ENCODE measurements at regions not wholly inside any gene's neighbourhood (a gene's known extent, or its start where the extent isn't known, plus 50 kb on each side); places are given as distances from the start of the nearest gene placed in this dataset.

DNA sequence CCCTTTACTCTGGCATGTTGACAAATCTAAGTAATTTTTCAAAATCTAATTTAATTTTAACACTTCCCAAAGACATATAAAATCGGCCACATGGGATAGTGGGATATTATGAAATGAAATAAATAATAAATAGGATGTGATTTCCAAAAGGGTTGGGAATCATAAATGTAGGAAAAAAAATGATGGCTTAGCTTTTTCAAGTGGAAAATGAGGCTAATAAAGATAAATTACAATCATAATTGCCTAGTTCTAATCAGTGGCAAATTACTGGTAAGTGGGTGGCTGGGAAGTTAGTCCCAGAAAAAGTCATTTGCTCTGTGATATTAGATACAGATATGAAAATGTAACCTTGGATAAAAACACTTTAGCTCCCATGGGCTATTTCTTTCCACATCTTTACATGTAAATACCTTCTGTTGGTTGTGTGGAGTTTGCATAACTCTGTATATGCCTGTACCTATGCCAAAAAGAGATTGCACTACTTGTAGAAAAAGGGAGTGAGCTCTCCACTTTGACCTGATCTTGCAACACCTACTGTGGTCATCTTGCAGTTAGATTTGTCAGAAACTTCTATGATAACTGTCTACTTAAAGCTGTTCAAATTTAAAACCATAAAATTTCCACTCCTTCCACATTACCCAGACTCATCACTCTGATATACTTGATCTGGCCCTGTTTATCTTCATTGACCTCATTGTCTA is 284.6 kb upstream of the KAZN start:
- H3K9me3 Mint-ChIP-seq, result peaks cover 0 to 7% (median 0%) of the 10 kb centered on the region in 3 donors
- WGBS (ENCODE audit: insufficient coverage), result no CpG with 5 or more reads among the region's 1 CpG
- H3K4me3 ChIP-seq (ENCODE audit: control insufficient read depth in 1 of 2, extremely low read depth in 1 of 2, low read length in 1 of 2), result no peak overlapping the region
- no peaks in the 10 kb centered on the region for H3K9me3 ChIP-seq
- no peak overlapping the region for H3K27ac ChIP-seq (ENCODE audit: low read length)
- H3K4me1 ChIP-seq (ENCODE audit: control insufficient read depth in 1 of 2, extremely low read depth in 1 of 2, insufficient read depth in 2 of 2, low read length in 2 of 2), result no peaks in the 10 kb centered on the region
- ChIA-PET POLR2A (no interaction called here), CTCF (no interaction called here)
- no peak overlapping the region for H3K4me3 Mint-ChIP-seq
- peaks cover 4% of the 10 kb centered on the region in 2 donors for H3K27me3 Mint-ChIP-seq
- H3K27me3 ChIP-seq (replicated peaks in 1 of 2; ENCODE audit: control insufficient read depth in 2 of 2, extremely low read depth in 1 of 2, insufficient read depth in 2 of 2, low read length in 1 of 2), result no peaks in the 10 kb centered on the region
- no peak overlapping the region for H3K27ac Mint-ChIP-seq
- ATAC-seq (replicated peaks in 1 of 4) (no peak), DNase-seq (no peak)
- H3K4me1 Mint-ChIP-seq, result no peaks in the 10 kb centered on the region
- no peaks in the 10 kb centered on the region for H3K36me3 ChIP-seq (ENCODE audit: control insufficient read depth in 2 of 2, extremely low read depth in 1 of 2, insufficient read depth in 1 of 2, low read length in 1 of 2)
- H3K36me3 Mint-ChIP-seq, result no peaks in the 10 kb centered on the region

DNA sequence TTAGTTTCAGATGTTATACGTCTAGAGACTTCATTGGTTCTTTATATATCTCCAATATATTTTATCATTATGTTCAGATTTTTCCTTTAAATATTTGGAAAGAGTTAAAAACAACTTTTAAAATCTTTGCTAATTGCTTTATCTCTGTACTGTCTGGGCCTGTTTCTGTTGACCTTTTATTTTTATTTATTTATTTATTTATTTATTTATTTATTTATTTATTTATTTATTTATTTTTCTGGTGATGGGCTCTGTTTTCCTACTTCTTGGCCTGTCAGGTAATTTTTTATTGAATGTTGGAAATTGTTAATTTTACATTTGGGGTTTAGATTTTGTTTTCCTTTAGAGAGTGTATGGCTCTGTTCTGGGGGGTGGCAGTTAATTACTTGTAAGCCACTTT is 279.7 kb upstream of the KAZN start:
- Mint-ChIP-seq H3K9me3 (peaks cover 0 to 9% (median 4%) of the 10 kb centered on the region in 3 donors), H3K36me3 (no peaks in the 10 kb centered on the region), H3K27me3 (peaks cover 17 to 18% of the 10 kb centered on the region in 2 donors), H3K27ac (no peak overlapping the region), H3K4me3 (no peak overlapping the region), H3K4me1 (peaks cover 0 to 2% (median 0%) of the 10 kb centered on the region in 3 donors)
- Histone ChIP-seq H3K36me3 (ENCODE audit: control insufficient read depth in 2 of 2, extremely low read depth in 1 of 2, insufficient read depth in 1 of 2, low read length in 1 of 2) (no peaks in the 10 kb centered on the region), H3K9me3 (no peaks in the 10 kb centered on the region), H3K27me3 (replicated peaks in 1 of 2; ENCODE audit: control insufficient read depth in 2 of 2, extremely low read depth in 1 of 2, insufficient read depth in 2 of 2, low read length in 1 of 2) (no peaks in the 10 kb centered on the region), H3K27ac (ENCODE audit: low read length) (no peak overlapping the region), H3K4me1 (ENCODE audit: control insufficient read depth in 1 of 2, extremely low read depth in 1 of 2, insufficient read depth in 2 of 2, low read length in 2 of 2) (peaks cover 0 to 2% of the 10 kb centered on the region in 2 experiments), H3K4me3 (ENCODE audit: control insufficient read depth in 1 of 2, extremely low read depth in 1 of 2, low read length in 1 of 2) (no peak overlapping the region)
- no peak for ATAC-seq (replicated peaks in 1 of 4)
- ChIA-PET POLR2A (no interaction called here), CTCF (no interaction called here)
- no peak for DNase-seq
- no CpG with 5 or more reads among the region's 1 CpG for WGBS (ENCODE audit: insufficient coverage)

DNA sequence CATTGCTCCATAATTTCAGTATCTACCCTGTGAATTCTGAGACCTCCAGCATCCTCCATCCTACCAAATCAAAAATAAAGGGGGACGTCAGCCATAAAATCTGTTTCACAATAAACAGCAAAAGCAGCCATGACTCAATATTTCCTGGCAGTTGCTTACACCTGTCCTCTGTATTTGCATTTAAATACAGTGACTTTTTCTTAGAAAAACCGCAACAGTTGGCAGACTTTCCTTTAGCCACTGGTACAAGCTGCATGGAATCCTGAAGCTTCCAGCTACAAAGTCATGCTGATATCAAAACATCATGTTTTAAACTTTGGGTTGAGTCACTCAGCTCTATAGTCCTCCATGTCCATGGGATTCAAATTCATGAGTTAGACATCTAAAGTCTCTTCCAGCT is 278.0 kb upstream of the KAZN start:
- POLR2A ChIA-PET, result no interaction called here
- peak overlapping the region in 1 of 3 donors; percentile 47 for H3K4me3 Mint-ChIP-seq
- no peaks in the 10 kb centered on the region for H3K36me3 ChIP-seq (ENCODE audit: control insufficient read depth in 2 of 2, extremely low read depth in 1 of 2, insufficient read depth in 1 of 2, low read length in 1 of 2)
- H3K4me3 ChIP-seq (ENCODE audit: control insufficient read depth in 1 of 2, extremely low read depth in 1 of 2, low read length in 1 of 2), result no peak overlapping the region
- H3K9me3 Mint-ChIP-seq, result peaks cover 0 to 9% (median 4%) of the 10 kb centered on the region in 3 donors
- 60% methylated on average over 2 of the region's 2 CpGs for WGBS (ENCODE audit: insufficient coverage)
- no peaks in the 10 kb centered on the region for H3K9me3 ChIP-seq
- CTCF ChIA-PET, result no interaction called here
- H3K27ac ChIP-seq (ENCODE audit: low read length), result no peak overlapping the region
- peaks cover 0 to 2% of the 10 kb centered on the region in 2 experiments for H3K4me1 ChIP-seq (ENCODE audit: control insufficient read depth in 1 of 2, extremely low read depth in 1 of 2, insufficient read depth in 2 of 2, low read length in 2 of 2)
- no peak overlapping the region for H3K27ac Mint-ChIP-seq
- ATAC-seq (replicated peaks in 1 of 4), result peak in 1 of 4 experiments; percentile 36
- H3K4me1 Mint-ChIP-seq, result peaks cover 0 to 2% (median 0%) of the 10 kb centered on the region in 3 donors
- no peaks in the 10 kb centered on the region for H3K27me3 ChIP-seq (replicated peaks in 1 of 2; ENCODE audit: control insufficient read depth in 2 of 2, extremely low read depth in 1 of 2, insufficient read depth in 2 of 2, low read length in 1 of 2)
- no peaks in the 10 kb centered on the region for H3K36me3 Mint-ChIP-seq
- peaks cover 18 to 20% of the 10 kb centered on the region in 2 donors for H3K27me3 Mint-ChIP-seq
- no peak for DNase-seq

GRCh38 chr1:14320986-14321385 is 277.5 kb upstream of the KAZN start:
- H3K4me3 Mint-ChIP-seq, result peak overlapping the region in 1 of 3 donors; percentile 47
- ATAC-seq (replicated peaks in 1 of 4) (no peak), DNase-seq (no peak)
- CTCF ChIA-PET, result no interaction called here
- peaks cover 20 to 23% of the 10 kb centered on the region in 2 donors for H3K27me3 Mint-ChIP-seq
- no peak overlapping the region for H3K4me3 ChIP-seq (ENCODE audit: control insufficient read depth in 1 of 2, extremely low read depth in 1 of 2, low read length in 1 of 2)
- no peaks in the 10 kb centered on the region for H3K27me3 ChIP-seq (replicated peaks in 1 of 2; ENCODE audit: control insufficient read depth in 2 of 2, extremely low read depth in 1 of 2, insufficient read depth in 2 of 2, low read length in 1 of 2)
- peaks cover 0 to 9% (median 4%) of the 10 kb centered on the region in 3 donors for H3K9me3 Mint-ChIP-seq
- H3K4me1 Mint-ChIP-seq, result peaks cover 0 to 2% (median 0%) of the 10 kb centered on the region in 3 donors
- POLR2A ChIA-PET, result no interaction called here
- H3K36me3 ChIP-seq (ENCODE audit: control insufficient read depth in 2 of 2, extremely low read depth in 1 of 2, insufficient read depth in 1 of 2, low read length in 1 of 2), result no peaks in the 10 kb centered on the region
- H3K27ac ChIP-seq (ENCODE audit: low read length), result no peak overlapping the region
- WGBS (ENCODE audit: insufficient coverage), result no CpG with 5 or more reads among the region's 8 CpGs
- H3K9me3 ChIP-seq, result no peaks in the 10 kb centered on the region
- H3K36me3 Mint-ChIP-seq, result no peaks in the 10 kb centered on the region
- H3K4me1 ChIP-seq (ENCODE audit: control insufficient read depth in 1 of 2, extremely low read depth in 1 of 2, insufficient read depth in 2 of 2, low read length in 2 of 2), result peaks cover 0 to 2% of the 10 kb centered on the region in 2 experiments
- no peak overlapping the region for H3K27ac Mint-ChIP-seq

DNA sequence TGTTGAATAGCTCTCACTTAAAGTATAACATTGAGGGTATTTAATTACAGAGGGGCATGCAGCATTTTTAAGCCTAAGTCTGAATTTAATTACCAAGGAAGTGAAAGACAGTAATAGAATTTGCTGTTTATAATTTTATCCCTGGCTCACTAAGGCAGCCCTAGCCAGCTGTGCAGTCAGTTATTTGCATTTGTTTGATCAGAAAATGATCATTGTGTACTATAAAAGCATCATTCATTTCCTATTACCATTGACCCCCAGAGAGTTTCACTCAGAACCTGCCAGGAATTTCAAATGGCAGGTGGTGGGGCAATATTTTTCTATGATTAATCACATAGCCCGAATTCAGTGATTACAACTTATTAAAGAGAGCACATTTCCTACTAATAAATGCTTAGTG is 277.1 kb upstream of the KAZN start:
- Mint-ChIP-seq H3K4me3 (peak overlapping the region in 1 of 3 donors; percentile 47), H3K9me3 (peaks cover 0 to 9% (median 4%) of the 10 kb centered on the region in 3 donors), H3K4me1 (peaks cover 0 to 2% (median 0%) of the 10 kb centered on the region in 3 donors), H3K27me3 (peaks cover 23% of the 10 kb centered on the region in 2 donors), H3K27ac (no peak overlapping the region), H3K36me3 (no peaks in the 10 kb centered on the region)
- Histone ChIP-seq H3K9me3 (no peaks in the 10 kb centered on the region), H3K4me3 (ENCODE audit: control insufficient read depth in 1 of 2, extremely low read depth in 1 of 2, low read length in 1 of 2) (no peak overlapping the region), H3K4me1 (ENCODE audit: control insufficient read depth in 1 of 2, extremely low read depth in 1 of 2, insufficient read depth in 2 of 2, low read length in 2 of 2) (peaks cover 0 to 2% of the 10 kb centered on the region in 2 experiments), H3K27me3 (replicated peaks in 1 of 2; ENCODE audit: control insufficient read depth in 2 of 2, extremely low read depth in 1 of 2, insufficient read depth in 2 of 2, low read length in 1 of 2) (no peaks in the 10 kb centered on the region), H3K36me3 (ENCODE audit: control insufficient read depth in 2 of 2, extremely low read depth in 1 of 2, insufficient read depth in 1 of 2, low read length in 1 of 2) (no peaks in the 10 kb centered on the region), H3K27ac (ENCODE audit: low read length) (no peak overlapping the region)
- ChIA-PET POLR2A (no interaction called here), CTCF (no interaction called here)
- no peak for DNase-seq
- no peak for ATAC-seq (replicated peaks in 1 of 4)
- no CpG with 5 or more reads among the region's 1 CpG for WGBS (ENCODE audit: insufficient coverage)

DNA sequence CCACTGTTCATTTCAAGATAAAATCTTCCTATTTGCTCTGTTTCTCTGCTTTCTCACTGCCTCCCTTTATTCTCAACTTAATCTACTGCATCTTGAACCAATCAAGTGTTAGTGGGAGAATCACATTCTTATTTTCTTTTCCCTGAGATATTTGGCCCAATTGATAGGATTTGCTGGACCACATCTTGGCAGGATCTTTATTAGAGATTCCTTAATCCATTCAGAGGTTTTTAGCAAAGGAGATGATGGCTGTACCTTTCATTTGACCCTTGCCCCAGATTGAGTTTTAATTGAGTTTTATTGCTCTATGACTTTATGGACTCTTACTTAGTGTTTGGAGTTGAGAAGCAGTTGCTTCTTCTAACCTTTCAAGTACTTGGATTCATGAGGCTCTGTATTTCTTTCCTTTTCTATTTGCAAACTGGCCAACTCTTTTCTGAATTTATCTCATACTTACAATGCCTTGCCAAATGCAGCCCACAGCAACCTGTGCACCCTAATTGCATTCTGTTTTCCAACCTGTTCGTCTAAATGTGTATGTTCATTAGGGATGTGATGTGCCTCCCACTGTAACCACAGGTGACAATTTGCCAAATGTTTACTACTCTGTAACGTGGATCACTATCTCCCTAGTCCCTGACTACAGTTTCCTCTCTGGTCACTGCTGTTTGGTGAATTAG is 274.8 kb upstream of the KAZN start:
- Mint-ChIP-seq H3K4me1 (peaks cover 0 to 2% (median 0%) of the 10 kb centered on the region in 3 donors), H3K9me3 (peaks cover 0 to 6% (median 4%) of the 10 kb centered on the region in 3 donors), H3K36me3 (no peaks in the 10 kb centered on the region), H3K27me3 (peaks cover 22 to 28% of the 10 kb centered on the region in 2 donors), H3K4me3 (no peak overlapping the region), H3K27ac (no peak overlapping the region)
- no peak overlapping the region for H3K27ac ChIP-seq (ENCODE audit: low read length)
- H3K9me3 ChIP-seq, result no peaks in the 10 kb centered on the region
- no peak for DNase-seq
- H3K36me3 ChIP-seq (ENCODE audit: control insufficient read depth in 2 of 2, extremely low read depth in 1 of 2, insufficient read depth in 1 of 2, low read length in 1 of 2), result no peaks in the 10 kb centered on the region
- H3K4me1 ChIP-seq (ENCODE audit: control insufficient read depth in 1 of 2, extremely low read depth in 1 of 2, insufficient read depth in 2 of 2, low read length in 2 of 2), result peaks cover 0 to 2% of the 10 kb centered on the region in 2 experiments
- ChIA-PET CTCF (no interaction called here), POLR2A (no interaction called here)
- ATAC-seq (replicated peaks in 1 of 4), result no peak
- no peak overlapping the region for H3K4me3 ChIP-seq (ENCODE audit: control insufficient read depth in 1 of 2, extremely low read depth in 1 of 2, low read length in 1 of 2)
- no peaks in the 10 kb centered on the region for H3K27me3 ChIP-seq (replicated peaks in 1 of 2; ENCODE audit: control insufficient read depth in 2 of 2, extremely low read depth in 1 of 2, insufficient read depth in 2 of 2, low read length in 1 of 2)
- WGBS (ENCODE audit: insufficient coverage), result no CpG with 5 or more reads among the region's 2 CpGs

Measured in T-cell (primary cell).